ENCODE measurements at regions not wholly inside any gene's neighbourhood (a gene's known extent, or its start where the extent isn't known, plus 50 kb on each side); places are given as distances from the start of the nearest gene placed in this dataset.

DNA sequence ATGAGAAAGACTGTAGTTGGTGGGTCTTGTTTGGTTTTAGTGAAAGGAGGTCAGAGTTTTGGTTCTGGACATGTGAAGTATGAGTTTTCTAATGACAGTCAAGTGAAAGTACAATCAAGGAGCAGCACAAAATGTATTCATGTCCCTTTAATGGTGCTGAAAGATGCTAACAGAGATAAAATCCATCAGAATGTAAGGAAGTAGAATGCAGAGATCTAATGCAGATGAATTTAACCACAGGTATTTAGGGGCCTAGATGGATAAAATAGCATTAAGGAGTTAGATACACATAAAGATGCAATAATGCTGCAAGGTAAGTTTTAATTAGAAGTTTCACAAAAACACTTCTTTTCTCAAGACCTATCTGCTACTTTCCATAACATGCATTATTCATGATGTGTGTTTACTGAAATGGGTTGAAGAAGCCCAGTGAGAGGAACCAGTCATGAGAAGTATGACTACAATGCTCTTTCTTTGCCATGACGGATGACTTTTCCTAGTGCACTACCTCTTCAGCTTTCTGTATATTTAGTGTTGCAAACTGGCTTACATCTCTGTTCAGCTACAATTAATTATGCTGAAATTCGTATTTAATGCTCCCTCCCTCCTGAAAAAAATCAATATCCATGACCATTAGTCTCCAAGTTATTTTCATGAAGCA lies 222.9 kb upstream of the HTR2A start:
- H3K4me3 Mint-ChIP-seq: no peak overlapping the region
- peaks cover 43% of the 10 kb centered on the region; the same call in 1 of the 2 replicates for H3K4me1 Mint-ChIP-seq (ENCODE audit: low read depth)
- no peaks in the 10 kb centered on the region; the same call in 1 of the 2 replicates for H3K9me3 Mint-ChIP-seq
- H3K27ac Mint-ChIP-seq: no peak overlapping the region
- TF ChIP-seq, protein P1, sequence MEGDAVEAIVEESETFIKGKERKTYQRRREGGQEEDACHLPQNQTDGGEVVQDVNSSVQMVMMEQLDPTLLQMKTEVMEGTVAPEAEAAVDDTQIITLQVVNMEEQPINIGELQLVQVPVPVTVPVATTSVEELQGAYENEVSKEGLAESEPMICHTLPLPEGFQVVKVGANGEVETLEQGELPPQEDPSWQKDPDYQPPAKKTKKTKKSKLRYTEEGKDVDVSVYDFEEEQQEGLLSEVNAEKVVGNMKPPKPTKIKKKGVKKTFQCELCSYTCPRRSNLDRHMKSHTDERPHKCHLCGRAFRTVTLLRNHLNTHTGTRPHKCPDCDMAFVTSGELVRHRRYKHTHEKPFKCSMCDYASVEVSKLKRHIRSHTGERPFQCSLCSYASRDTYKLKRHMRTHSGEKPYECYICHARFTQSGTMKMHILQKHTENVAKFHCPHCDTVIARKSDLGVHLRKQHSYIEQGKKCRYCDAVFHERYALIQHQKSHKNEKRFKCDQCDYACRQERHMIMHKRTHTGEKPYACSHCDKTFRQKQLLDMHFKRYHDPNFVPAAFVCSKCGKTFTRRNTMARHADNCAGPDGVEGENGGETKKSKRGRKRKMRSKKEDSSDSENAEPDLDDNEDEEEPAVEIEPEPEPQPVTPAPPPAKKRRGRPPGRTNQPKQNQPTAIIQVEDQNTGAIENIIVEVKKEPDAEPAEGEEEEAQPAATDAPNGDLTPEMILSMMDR (IDR thresholded peaks at IDR 0.05): no peak
- no peaks in the 10 kb centered on the region for H3K36me3 Mint-ChIP-seq (ENCODE audit: low read depth)
- H3K27me3 Mint-ChIP-seq (ENCODE audit: insufficient read depth): no peaks in the 10 kb centered on the region; the same call in 1 of the 2 replicates
- DNase-seq: peak; percentile 2

DNA sequence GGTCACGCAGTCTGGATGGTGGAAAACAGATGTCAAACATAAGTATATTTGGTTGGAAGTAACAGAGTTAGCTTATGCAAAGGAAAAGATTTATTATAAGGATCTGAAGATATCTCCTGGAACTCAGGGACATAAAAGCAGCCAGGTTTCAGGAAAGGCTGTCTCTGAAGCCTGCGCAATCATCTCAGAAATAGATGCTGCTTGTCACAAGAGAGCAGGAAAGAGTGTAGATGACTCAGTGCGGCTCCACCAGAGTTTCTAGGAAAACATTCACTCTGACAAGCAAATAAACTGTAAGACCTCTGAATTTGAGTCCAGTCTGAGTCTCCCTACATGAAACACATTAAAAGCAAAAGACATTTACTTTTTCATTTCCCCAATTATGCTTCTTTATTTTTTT lies 220.4 kb upstream of the HTR2A start:
- Mint-ChIP-seq H3K27ac (no peak overlapping the region), H3K27me3 (ENCODE audit: insufficient read depth) (no peaks in the 10 kb centered on the region; the same call in 1 of the 2 replicates)

DNA sequence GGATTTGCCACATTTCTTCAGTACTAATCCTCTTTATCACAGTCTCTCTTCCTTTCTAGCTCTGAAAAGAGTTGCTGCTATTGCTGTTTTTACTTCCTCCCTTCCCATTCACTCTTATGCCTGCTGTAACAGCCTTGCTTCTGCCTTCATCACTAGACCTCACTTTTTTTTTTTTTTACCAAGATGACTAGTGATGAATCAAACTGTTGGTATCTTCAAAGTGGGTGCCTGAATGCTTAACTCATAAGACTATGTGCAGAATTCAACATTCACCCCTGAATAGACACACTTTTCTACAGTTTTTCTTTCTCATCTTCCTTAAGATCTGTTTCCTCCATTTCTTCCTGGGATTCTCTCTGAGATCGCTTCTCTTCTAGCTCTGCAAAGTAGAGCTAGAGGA lies 217.2 kb upstream of the HTR2A start:
- peak; percentile 62 for DNase-seq

More for the DNA sequence above, 220.4 kb upstream of the HTR2A start:
- peak; percentile 56 for DNase-seq
- TF ChIP-seq, protein P1 (IDR thresholded peaks at IDR 0.05): no peak
- Mint-ChIP-seq H3K9me3 (no peaks in the 10 kb centered on the region; the same call in 1 of the 2 replicates), H3K36me3 (ENCODE audit: low read depth) (no peaks in the 10 kb centered on the region), H3K4me1 (ENCODE audit: low read depth) (peaks cover 67% of the 10 kb centered on the region; the same call in 1 of the 2 replicates), H3K4me3 (no peak overlapping the region)

DNA sequence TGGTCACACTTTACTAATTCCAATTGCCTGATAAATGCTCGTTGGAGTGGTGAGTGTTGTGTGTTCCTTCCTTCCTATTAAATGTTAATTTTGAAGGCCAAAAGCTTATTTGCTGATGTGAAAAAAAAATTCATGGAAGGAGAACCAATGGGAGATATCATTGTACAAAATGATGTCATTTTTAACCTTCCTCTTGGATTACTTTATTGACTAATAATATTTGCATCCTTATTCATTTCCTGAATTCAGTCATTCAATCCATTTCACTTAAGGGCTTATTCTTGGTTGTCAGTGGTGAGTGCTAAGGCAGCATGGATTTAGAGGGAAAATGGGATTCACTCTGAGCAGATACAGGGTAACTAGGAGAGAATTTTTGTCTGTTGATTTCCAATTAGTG lies 216.0 kb upstream of the HTR2A start:
- H3K27me3 Mint-ChIP-seq (ENCODE audit: insufficient read depth): no peaks in the 10 kb centered on the region
- no peaks in the 10 kb centered on the region for H3K36me3 Mint-ChIP-seq (ENCODE audit: low read depth)
- H3K27ac Mint-ChIP-seq: no peak overlapping the region; the same call in 1 of the 2 replicates
- TF ChIP-seq, protein P1 (IDR thresholded peaks at IDR 0.05): no peak
- no peak overlapping the region for H3K4me3 Mint-ChIP-seq
- peaks cover 39% of the 10 kb centered on the region; the same call in 1 of the 2 replicates for H3K4me1 Mint-ChIP-seq (ENCODE audit: low read depth)
- H3K9me3 Mint-ChIP-seq: peaks cover 10% of the 10 kb centered on the region
- DNase-seq: no peak

More for the DNA sequence above, 217.2 kb upstream of the HTR2A start:
- TF ChIP-seq, protein P1 (IDR thresholded peaks at IDR 0.05): no peak
- Mint-ChIP-seq H3K4me3 (peak overlapping the region; percentile 8; the same call in 1 of the 2 replicates), H3K4me1 (ENCODE audit: low read depth) (peaks cover 47% of the 10 kb centered on the region; the same call in 1 of the 2 replicates), H3K27ac (peak overlapping the region; percentile 76), H3K36me3 (ENCODE audit: low read depth) (no peaks in the 10 kb centered on the region), H3K27me3 (ENCODE audit: insufficient read depth) (no peaks in the 10 kb centered on the region), H3K9me3 (peaks cover 8% of the 10 kb centered on the region)

DNA sequence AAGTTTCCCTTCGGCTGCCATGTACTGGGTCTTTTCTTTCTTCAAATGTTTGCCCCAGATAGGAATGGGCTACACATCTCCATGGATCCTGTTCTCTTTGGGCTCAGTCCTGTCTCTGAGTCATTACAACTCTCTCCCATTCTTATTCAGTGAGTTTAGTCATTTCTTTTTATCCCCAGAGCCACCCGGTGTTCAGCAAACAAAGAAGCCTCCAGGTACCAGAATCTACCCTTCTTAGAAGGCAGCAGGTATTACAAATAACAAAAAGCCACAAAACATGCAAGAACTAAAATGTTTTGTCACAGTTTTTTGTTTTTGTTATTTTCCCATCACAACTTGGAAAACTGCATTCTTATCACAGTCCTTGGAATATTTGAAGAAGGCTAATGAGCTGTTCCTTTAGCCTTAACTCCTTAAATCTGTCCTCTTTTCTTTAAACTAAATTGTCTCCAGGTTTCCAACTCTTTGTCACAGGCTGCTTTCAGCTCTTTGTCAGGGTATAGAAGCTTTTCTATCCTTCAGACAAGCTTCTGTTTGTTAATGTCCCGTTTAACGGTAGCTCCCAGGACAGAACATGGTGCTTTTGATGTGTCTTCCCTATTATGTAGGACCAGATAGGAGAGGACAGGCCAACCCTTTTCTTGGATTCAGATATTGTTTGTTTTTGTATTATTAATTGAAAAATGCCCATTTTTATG lies 215.5 kb upstream of the HTR2A start:
- no peak for DNase-seq
- Mint-ChIP-seq H3K4me1 (ENCODE audit: low read depth) (peaks cover 35% of the 10 kb centered on the region; the same call in 1 of the 2 replicates), H3K9me3 (peaks cover 10% of the 10 kb centered on the region)

More for the DNA sequence above, 215.5 kb upstream of the HTR2A start:
- no peak overlapping the region for H3K4me3 Mint-ChIP-seq
- H3K27ac Mint-ChIP-seq: no peak overlapping the region
- no peaks in the 10 kb centered on the region for H3K27me3 Mint-ChIP-seq (ENCODE audit: insufficient read depth)
- no peaks in the 10 kb centered on the region for H3K36me3 Mint-ChIP-seq (ENCODE audit: low read depth)
- TF ChIP-seq, protein P1 (IDR thresholded peaks at IDR 0.05): no peak
